Esophagus mucosa (tissue), 1 donor: ENCODE measurements at regions not wholly inside any gene's neighbourhood (a gene's known extent, or its start where the extent isn't known, plus 50 kb on each side); places are given as distances from the start of the nearest gene placed in this dataset.
A peak's percentile ranks its signal among the peaks of the same experiment; 100 is the strongest.

Source experiments
- ATAC-seq: fragments of 200-7000 bp; cut with Tn5 transposase; one replicate; pipeline ENCODE4 v1.9.1; 2020
- donor health status: DM: yes; HTN: yes; CAD: no.

DNA sequence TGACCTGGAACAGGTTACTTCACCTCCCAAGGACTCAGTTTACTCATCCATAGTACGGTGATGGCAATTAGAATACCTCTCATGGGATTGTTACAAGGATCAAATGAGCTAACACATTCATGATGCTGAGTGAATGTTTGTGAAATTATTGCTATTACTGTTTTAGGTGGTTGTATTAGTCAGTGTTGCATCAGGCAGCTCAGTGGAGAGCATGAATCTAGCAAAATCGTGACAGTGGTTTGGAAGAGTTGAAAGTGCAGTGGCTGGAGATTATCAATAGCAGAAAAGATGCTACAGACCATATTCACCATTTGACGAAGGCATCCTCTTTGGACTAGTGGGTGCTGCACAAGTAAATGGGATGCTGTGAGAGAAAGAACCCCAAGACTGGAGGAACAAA, 50.4 kb upstream of the CTNNBL1 start:
- no peak for ATAC-seq

DNA sequence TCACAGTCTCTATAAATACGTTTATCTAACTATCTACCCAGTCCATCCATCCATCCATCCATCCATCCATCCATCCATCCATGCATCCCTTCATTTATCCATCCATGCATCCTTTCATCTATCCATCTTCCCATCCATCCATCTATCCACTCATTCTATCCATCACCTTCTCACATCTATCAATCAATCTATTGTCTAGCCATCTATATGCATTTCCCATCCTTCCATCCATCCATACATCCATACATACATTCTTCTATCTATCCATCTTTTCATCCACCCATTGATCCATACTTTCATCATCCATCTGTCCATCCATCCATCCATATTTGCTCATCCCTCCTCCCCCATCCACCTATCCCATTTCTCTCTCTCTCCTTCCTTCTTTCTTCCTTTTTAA, 51.6 kb upstream of the CTNNBL1 start:
- no peak for ATAC-seq

DNA sequence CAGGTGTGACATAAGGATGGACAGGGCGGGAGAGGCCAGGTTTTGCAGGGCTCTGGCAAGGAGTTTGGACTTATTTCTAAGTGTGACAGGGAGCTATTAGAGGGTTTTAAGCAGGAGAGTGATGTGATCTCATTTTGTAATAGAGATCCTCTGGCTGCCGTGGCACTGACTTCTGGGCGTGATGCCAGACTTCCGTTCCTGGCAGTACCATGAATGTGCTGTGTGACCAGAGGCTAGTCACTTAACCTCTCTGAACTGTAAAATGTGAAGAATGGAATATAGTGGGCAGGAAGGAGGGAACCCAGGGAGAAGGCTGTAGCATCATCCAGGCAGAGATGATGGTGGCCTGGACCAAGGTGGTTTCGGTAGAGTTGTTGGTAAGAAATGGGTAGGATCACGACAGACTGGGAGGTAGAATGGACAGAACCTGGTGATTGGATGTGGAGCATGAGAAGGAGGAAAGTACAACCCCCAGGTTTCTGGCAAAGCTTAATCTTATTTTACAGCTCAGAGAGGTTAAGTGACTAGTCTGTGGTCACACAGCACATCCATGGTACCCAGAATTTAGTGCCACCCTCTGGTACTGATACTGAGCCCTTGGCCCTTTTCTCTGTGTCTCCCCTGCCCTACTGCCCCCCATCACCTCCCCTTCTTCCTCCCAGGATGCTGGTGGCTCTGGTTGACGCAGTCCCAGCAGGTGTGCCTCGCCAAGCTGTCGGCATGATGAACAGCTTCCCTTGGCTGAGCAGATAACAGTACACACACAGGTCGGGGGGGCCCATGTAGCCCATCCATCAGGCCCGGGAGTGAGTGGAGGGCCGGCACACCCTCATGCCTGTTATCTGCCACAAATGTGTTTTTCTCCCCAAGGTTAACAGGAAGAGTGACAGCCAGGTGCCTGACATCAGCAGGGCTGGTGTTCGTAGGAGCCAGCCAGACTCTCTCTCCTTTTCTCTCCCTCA, 52.9 kb upstream of the CTNNBL1 start:
- ATAC-seq, result no peak

DNA sequence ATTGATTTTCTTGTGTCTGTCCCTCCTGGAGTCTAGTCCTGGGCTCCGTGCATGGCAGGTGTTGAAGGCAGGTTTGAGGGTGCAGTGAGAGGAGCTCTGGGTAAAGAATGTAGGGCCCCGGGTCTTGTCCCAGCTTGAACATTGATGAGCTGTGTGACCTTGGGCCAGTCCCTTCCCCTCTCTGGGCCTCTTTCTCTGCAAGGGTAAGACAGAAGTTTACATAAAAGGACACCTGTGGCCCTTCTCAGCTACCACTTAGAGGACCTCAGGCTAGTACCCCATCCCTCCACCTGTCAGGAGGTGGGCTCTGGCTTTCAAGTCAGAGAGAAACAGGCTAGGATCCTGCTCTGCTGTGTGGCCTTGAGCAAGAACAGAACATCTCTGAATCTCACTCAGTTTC, 55.3 kb upstream of the CTNNBL1 start:
- ATAC-seq, result no peak

DNA sequence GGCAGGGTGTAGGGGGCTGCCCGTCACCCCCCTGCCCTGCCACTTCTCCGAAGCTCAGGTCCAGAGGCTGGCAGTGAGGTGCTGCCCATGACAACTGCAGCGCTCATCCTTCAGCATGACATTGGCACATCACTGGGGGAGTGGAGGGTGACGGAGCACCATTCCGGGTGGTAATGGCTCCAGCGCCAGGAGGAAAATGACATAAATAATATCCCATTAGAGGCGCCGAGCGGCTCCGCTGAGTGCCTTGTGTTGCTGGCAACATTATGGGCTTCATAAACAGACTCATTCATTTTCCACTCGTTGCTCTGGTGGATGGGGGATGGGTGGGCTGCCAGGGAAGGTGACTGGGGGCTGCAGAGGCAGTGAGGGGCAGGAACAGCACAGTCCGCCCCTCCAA, 56.9 kb upstream of the CTNNBL1 start:
- ATAC-seq, result no peak

DNA sequence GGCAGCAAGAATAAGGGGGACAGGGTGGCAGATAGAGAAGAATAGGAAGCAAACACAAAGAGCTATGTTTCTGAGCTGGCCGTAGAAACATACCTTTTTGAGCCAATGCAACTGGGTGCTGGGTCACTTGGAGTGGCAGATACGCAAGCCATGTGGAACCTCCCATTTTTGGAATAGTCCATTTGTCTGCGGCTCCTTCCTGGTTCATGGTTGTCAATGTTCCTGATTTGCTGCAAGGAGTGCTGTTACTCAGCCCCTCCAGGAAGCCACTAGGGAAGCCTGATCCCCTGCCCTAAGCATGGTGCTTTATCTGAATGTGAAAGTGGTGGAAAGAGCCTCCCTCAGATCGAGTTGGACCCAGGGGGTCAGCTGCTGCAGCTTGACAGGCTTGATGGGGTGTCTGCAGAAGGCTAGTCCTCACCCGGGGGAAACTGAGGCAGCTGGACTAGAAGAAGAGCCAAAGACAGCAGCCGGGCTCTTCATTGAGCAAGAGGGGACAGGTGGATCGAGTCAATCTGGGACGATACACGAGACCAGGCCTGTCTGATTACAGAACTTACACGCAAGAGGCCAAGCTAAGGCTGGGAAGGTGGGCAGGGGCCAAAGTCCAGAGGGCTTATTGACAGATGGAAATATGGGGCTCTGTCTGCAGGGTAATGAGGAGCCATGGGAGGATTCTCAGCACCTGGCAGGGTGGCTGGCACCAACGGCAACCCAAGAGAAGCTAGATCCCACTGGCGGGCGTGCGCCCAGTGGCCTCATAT, 57.4 kb upstream of the CTNNBL1 start:
- no peak for ATAC-seq

DNA sequence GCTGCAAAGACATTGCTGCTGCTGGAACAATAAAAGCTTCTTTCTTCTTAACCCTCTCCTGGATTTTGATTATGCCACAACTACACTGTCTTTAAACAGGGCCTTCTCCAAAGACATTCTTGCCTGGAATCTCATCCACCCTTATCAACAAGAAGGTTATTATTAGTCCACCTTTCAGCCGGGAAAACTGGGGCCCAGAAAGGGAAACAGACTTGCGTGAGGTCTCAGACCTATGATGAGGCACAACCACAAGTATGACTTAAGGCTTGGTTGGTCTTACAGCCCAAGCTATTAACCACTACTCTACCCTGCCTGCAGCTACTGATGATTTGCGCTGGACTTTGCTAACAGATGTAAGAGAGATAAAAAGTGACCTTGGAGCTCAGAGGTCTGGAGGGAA, 62.8 kb upstream of the CTNNBL1 start:
- ATAC-seq, result no peak

DNA sequence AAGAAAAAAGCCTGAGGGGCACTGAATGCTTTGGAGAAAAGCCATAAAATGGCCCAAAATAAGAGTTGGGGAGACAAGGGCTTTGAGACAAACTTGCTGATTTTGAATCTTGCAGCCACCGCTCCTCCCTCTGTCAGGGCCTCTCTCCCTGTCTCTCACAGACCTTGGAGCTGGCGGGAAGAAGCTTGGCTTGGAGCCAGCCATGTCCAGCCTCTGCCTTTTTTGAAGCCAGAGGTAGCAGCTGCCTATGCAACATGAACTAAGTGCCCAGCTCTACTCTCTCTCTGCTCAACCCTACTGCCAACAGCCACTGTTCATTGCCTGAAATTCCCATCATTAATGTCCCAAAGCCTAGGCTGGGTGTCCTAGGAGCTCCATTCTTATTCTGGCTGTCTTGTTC, 63.7 kb upstream of the CTNNBL1 start:
- ATAC-seq, result no peak

DNA sequence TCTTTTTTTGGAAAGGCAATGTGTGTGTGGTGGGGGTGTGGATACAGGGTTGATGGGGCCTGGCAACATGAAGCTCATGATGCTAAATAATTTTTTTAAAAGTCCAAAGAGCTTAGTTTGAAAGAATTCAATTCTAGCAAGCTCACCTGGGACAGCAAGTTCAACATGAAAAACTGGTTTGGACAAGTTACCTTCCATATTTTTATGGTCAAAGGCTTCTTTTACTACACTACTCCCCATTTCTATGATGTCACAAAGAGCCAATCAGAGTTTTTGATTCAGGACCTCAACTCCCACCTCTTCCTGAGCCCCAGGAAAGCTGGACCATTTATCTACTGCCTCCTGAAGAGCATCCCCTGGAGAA, 66.1 kb upstream of the CTNNBL1 start:
- no peak for ATAC-seq

DNA sequence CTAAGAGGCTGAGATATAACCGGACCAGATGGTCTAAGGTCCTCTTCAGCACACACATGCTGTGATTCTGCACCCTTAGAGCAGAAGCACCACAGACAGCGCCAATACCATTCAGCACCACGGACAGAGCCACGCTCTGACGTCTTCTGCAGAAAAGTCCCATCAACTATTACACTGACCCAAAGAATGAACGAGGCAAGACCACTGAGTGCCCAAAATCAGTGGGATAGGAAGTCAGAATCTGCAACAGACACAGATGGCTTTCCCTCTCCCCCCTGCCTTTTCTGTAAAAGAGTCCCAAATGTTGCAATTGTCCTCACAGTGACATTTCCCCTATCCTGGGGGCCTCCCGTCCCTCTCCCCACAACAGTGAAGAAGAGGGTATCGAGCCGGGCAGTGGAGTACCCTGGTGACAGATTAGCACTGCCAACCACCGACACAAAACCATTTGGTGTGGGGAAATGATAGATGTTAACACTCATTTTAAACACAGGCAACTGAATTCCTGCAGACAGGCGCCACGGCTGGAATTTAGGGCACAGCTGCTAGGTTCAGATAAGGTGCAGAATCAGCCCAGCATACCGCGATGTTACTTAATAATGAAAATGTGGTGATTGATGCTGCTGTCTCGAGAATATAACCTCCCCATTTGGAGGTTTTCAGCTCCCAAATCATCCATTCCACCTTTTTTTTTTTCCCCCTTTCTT, 66.6 kb upstream of the CTNNBL1 start:
- peak; percentile 65 for ATAC-seq

DNA sequence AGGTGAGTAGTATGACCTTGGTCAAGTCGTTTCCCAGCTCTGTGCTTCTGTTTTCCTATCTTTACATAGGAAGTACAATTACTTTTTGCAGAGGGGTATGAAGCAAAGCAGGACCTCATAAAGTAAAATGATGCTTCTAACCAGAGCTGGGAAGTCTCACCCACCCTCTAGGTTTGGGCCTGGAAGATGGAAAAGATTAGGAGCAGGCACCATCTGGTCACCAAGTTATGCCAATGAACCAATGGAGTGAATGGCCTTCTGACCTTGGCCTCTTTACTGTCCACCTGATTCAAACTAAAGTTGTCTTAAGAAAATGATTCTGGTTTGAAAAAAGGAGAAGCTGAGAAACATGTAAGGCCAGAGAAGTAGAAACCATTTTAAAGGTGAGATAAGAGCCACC, 68.9 kb upstream of the CTNNBL1 start:
- ATAC-seq, result no peak

DNA sequence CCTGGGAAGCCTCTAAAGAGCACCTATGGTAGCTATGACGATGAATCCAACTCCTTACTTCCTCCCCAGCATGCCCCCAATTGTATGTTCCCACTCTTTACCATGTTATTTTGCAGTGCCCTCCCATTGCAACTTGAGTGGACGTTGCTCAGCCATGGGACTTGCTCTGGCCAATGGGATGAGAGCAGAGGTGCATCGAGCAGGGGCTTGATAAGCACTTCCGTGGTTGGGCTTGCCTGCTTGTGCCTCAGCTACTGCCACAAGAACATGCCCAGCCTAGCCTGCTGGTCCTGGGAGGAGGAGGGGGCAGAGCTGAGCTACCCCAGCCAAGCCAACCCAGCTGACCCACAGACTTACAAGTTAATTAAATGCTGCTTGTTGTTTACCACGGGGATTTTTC, 71.1 kb upstream of the CTNNBL1 start:
- ATAC-seq, result no peak

DNA sequence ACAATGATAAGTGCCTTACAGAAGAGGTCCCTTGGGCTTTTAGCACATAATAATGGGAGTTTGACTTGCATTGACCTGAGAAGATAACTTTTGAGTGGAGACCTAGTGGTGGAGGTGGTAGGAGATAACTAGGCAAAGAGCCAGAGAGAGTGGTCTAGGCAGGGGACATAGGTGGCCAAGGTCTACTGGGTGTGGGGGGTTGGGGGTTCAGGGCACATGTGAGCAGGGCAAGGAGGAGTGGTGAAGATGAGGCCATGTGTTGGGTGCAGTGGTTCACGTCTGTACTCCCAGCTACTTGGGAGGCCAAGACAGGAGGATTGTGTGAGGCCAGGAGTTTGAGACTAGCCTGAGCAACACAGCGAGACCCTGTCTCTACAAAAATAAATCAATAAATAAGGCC, 74.3 kb upstream of the CTNNBL1 start:
- ATAC-seq, result no peak

DNA sequence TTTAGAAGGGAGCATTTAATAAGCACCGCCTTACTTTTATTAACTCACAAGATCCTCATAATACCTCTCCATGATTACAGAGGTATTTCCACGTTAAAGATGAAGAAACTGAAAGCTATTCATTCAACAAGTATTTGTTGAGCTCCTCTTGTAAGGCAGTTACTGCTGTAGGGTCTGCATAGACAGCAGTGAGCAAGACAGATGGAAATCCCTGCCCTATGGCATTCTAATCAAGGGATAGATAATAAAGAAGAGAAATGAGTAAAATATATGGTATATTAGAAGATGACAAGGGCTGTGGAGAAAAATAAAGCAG, 77.8 kb upstream of the CTNNBL1 start:
- ATAC-seq, result no peak

DNA sequence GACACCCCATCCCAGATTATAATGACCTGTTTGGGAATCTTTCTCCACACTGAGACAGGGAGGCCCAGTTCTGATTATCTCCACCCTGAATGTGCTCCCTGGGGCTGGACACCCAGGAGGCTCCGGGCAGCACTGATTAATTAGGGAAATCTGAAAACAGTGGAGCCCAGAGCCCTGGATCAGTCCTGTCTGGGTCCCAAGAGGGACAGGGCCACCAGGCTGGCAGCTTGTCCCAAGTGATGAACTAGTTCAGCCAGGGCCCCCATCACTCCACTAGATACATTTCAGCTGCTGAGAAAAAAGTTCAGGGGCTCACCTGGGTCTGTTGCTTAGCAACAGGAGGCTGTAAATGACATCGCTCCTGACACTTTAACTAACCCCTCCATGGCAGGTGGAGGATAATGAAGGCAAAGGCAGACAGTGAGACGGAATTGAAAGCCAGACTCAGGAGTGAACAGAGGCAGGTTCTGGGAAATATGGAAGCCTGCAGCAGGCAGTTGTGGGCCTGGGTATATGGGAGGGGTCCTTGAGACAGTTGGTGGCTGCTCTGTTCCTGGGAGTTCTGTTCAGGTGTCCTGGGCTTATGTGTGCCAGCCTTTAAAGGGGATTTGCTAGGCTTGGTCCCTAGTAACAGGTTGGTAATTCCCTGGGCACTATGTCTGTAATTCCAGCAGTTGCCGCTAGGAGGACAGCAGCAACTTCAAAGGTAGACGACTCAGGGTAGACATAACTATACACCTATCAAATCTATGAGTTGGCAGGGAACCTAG, 78.3 kb upstream of the CTNNBL1 start:
- peak; percentile 64 for ATAC-seq

DNA sequence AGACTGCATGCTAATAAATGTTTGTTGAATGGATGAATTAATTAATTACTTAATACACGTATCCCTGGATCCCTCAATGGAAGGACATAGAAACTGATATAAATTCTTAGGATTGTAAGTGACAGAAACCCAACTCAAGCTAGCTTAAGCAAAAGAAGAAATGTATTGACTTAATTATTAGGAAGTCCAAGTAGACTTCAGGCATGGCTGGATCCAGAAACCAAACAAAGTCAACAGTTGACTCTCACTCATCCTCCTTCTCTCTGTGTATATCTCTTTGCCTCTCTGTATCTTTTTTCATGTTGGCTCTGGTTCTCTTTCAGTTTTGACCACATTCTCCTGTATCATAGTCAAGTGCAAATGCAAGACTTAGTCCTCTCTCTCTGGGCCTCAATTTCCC, 82.0 kb upstream of the CTNNBL1 start:
- no peak for ATAC-seq

DNA sequence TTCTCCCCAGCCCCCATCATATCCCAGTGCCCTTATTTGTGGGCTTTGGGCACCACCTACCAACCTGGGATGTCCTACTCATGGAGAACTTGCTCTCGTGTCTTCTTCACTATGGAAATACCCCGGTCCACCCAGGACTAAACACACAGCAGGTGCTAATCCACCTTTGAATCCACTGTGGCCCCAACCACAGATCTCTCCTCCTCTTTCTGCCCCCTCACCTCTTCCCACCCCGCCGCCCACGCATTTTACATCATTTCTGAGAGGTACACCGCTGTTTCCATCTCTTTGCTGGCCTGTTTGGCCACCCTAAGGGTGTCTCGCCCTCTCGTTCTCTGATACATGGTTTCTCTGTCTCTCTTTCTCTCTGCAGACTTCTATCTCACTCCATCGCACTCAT, 82.5 kb upstream of the CTNNBL1 start:
- ATAC-seq, result no peak

DNA sequence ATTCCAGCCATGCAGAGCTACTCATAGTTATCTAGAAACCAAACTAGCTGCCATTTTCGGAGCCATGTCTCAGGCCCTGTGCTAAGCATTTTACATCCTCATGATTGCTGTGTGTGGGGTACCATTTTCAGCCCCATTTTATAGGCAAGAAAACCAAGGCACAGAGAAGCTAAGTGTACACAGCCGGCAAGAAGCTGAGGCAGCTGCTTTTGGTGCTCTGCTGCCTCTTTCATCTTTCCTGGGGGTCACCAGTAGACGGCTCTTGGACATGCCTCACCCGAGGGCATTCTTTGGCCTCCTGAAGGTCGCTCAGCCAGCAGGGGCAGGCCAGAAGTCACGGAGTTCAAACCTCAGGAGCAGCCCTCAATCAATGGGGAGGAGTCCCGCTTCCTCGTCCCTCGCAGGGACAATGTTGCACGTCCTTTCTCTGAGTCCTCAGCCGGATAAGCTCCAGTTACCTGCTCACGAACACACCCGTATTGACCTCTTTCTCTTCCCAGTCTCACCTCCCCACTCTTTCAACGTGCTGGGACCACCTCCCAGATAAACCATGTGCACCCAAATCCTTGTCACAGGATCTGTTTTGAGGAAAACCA, 82.6 kb upstream of the BLCAP start:
- no peak for ATAC-seq

DNA sequence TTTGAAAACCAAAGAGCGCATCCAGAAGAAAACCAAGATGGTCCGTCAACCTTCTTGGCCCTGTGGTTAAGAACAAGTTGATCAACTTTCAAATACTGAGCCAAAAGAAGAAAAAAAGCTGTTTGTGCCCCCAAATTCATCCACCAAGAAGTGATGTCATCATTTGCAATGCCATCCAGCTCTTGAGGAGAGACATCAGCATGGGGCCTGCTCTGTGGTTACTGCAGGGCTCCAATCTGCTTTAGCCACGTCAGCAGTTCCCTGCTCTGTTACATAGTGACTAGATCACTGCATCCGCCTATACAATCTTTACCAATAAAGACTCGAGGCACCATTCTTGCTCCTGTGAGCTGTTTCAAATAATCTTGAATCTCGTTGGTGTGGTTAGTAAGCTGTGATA, 75.0 kb upstream of the BLCAP start:
- ATAC-seq, result no peak

DNA sequence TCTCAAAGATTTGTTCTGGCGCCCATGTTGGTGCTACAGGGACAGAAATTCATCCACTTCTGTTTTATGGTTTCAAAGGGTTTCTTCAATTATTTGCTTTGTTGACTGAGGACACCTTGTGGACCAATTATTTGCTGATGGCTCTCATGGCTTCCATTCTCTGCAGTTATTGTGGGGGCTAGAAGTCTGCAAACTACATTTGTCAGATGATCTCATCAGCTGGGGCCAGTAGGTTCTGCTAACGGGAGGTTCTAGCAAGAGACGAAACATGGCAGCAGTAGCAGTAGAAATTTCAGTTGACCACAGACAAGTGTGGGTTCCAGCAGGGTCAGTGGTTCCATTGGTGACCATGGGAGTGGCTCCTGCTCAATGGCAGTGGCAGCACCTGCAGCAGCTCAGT, 72.8 kb upstream of the BLCAP start:
- no peak for ATAC-seq

DNA sequence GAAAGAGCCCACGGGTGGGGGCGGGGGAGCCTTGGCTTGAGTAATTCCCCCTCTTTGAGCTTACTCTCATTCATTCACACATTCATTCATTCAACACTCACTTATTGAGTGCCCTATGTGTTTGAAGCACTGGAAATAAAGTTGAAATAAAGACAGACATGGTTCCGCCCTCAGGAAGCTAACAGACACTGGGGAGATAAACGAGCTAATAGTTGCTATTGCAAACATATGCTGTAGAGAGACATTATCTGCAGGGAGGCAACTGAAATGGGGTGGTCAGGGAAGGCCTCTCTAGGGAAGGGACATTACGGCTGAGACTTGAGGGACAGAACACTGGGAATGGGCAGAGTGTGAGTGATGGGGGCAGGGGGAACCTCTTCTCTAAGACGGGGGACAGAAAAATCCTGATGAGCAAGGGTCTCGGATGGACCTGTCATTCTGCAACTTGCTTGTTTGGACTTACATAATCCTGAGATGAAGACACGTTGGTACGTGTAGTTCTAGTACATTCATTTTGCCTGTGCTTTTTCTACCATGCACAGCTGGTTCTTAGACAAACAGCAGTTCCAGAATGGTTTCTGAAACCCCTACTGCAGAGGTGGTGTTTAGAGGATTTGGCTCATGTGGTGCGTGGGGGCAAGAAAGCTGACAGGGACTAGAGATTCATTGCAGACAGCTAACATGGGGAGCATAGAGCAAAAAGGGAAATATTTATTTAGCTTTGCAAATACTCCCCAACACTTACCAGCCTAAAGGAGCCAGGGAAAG, 71.1 kb upstream of the BLCAP start:
- ATAC-seq, result no peak

DNA sequence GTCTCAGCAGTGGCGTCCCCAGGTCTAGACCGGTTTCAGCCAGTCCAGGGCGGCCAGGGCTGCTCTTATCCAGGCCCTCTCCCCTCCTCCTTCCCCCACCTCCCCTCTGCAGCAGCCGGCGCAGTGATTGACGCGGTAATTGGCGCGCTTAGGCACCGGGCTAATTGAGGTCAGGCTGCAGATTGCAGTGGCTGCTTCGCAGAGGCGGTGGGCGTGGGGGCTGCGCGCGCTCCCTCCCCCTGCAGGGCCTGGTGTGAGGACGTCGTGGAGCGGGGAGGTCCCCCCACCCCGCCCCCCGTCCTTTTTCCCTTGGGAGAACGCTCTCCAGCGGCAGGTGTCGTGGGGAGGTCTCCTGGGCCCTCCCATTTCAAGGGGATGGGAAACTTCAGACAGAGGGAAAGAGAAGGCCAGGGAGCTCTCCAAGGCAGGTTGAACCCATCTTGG, 70.4 kb upstream of the BLCAP start:
- ATAC-seq, result no peak
